K562 (cell line): ENCODE measurements at regions not wholly inside any gene's neighbourhood (a gene's known extent, or its start where the extent isn't known, plus 50 kb on each side); places are given as distances from the start of the nearest gene placed in this dataset.

Source experiments
- ATAC-seq: fragments of 200-7000 bp; cut with Tn5 transposase; 3 replicates; pipeline ENCODE4 v1.9.1; 2020; ENCODE audit warnings: moderate library complexity
- BruUV-seq: library from RNA; stranded (reverse); fragments of 400-500 nt; replicated peaks from 2 replicates; lab custom pipeline; 2021; lab: Mats Ljungman, UMichigan
- CTCF ChIA-PET: fragments of 300-600 bp; formaldehyde crosslinking; extraction: SDS; loops from one replicate; lab custom pipeline; 2021; ENCODE audit warnings: low intra/inter-chr PET ratio; lab: Yijun Ruan, JAX
- POLR2A ChIA-PET: fragments of 300-600, 350-650 bp; sonication (Branson Sonifier 250); formaldehyde crosslinking; extraction: SDS; loops from one replicate; lab custom pipeline; 2021; ENCODE audit warnings: antibody characterized with exemption, inconsistent platforms; lab: Yijun Ruan, JAX
- DNase-seq, 4 experiments: peaks; one replicate each; pipeline versions ENCODE4 v3.0.0 to v3.0.0-alpha.2; 2011 to 2018; ENCODE audit warnings: low spot score in 3 of 4, mixed read lengths in 3 of 4; ENCODE audit errors: extremely low read depth in 1 of 4
- FAIRE-seq: peaks from 2 replicates; lab custom pipeline; 2011; peaks lifted over from hg19 to GRCh38; lab: Jason Lieb, UNC
- H2AFZ ChIP-seq: 2 replicates; pipeline ENCODE4 v1.6.0; 2011; ENCODE audit warnings: low read depth, low read length, control low read depth, inconsistent platforms
- H3K27ac ChIP-seq: fragments of 200-600 bp; 3 replicates; pipeline ENCODE4 v1.8.0; 2011; ENCODE audit warnings: low read depth, mild to moderate bottlenecking, control low read depth, inconsistent platforms, low read length, moderate library complexity, mixed read lengths; ENCODE audit errors: extremely low read depth
- H3K27me3 ChIP-seq, 2 experiments: fragments of 300-600 bp in 1 of 2; 2 replicates in 1 of 2; 3 replicates in 1 of 2; pipeline versions ENCODE4 v1.6.0 to v1.8.0; 2011; ENCODE audit warnings: inconsistent platforms in 2 of 2, low read length in 2 of 2, mild to moderate bottlenecking in 1 of 2, mixed read lengths in 1 of 2, moderate library complexity in 1 of 2; ENCODE audit not compliant: control insufficient read depth in 2 of 2, insufficient read depth in 2 of 2
- H3K36me3 ChIP-seq: fragments of 300-600 bp; 3 replicates; pipeline ENCODE4 v1.8.0; 2011; ENCODE audit warnings: mild to moderate bottlenecking, low read length, inconsistent platforms; ENCODE audit not compliant: control insufficient read depth, insufficient read depth
- H3K4me1 ChIP-seq, 2 experiments: fragments of 200-600 bp in 1 of 2; replicated peaks in 1 of 2; 2 replicates in 1 of 2; 3 replicates in 1 of 2; pipeline versions ENCODE4 v1.5.1 to v1.8.0; 2011; ENCODE audit warnings: inconsistent platforms in 2 of 2, low read length in 2 of 2, mild to moderate bottlenecking in 1 of 2, mixed read lengths in 1 of 2, moderate library complexity in 1 of 2; ENCODE audit not compliant: control insufficient read depth in 2 of 2, insufficient read depth in 2 of 2
- H3K4me2 ChIP-seq: 2 replicates; pipeline ENCODE4 v1.6.1; 2011; ENCODE audit warnings: low read length, control low read depth, inconsistent platforms, mixed read lengths; ENCODE audit not compliant: insufficient read depth
- H3K4me3 ChIP-seq: fragments of 200-600 bp; sonication (generic), shearing (Covaris generic); 2 replicates; pipeline ENCODE4 v1.5.1; 2016; ENCODE audit warnings: control low read depth, inconsistent platforms
- H3K79me2 ChIP-seq: fragments of 200-600 bp; 3 replicates; pipeline ENCODE4 v1.8.0; 2011; ENCODE audit warnings: low read length, inconsistent platforms; ENCODE audit not compliant: control insufficient read depth, insufficient read depth
- H3K9ac ChIP-seq, 2 experiments: 2 replicates each; pipeline versions ENCODE4 v1.6.0 to v1.6.1; 2011; ENCODE audit warnings: low read depth in 2 of 2, low read length in 2 of 2, control low read depth in 1 of 2, inconsistent platforms in 1 of 2, mild to moderate bottlenecking in 1 of 2, mixed read lengths in 1 of 2; ENCODE audit not compliant: insufficient read depth in 1 of 2
- H3K9me1 ChIP-seq: one replicate; pipeline ENCODE4 v1.6.0; 2011; ENCODE audit warnings: inconsistent platforms, mild to moderate bottlenecking, low read length, moderate library complexity; ENCODE audit not compliant: control insufficient read depth, insufficient read depth
- H3K9me3 ChIP-seq: replicated peaks from 2 replicates; pipeline ENCODE4 v1.5.1; 2011; ENCODE audit warnings: low read depth, low read length, inconsistent platforms; ENCODE audit not compliant: control insufficient read depth, insufficient read depth
- H4K20me1 ChIP-seq: replicated peaks from 2 replicates; pipeline ENCODE4 v1.6.1; 2011; ENCODE audit warnings: low read length, inconsistent platforms, mixed read lengths; ENCODE audit not compliant: control insufficient read depth, insufficient read depth
- AFF4 ChIP-seq: sonication (generic); formaldehyde crosslinking; IDR thresholded peaks from 2 replicates; pipeline ENCODE4 v1.8.0; 2023; ENCODE audit warnings: mild to moderate bottlenecking, missing genetic modification reagents
- CC2D1A ChIP-seq: fragments of 450-650 bp; IDR thresholded peaks from 2 replicates; pipeline ENCODE4 v1.6.1; 2017; ENCODE audit warnings: mild to moderate bottlenecking
- CREB3 ChIP-seq: fragments of 450-650 bp; conservative IDR thresholded peaks from 2 replicates; pipeline ENCODE4 v1.6.1; 2016; ENCODE audit warnings: missing genetic modification characterization, low read depth, mild to moderate bottlenecking, missing compliant biosample characterization, moderate library complexity
- CSDE1 ChIP-seq, 2 experiments: fragments of 450-650 bp; IDR thresholded peaks; 2 replicates each; pipeline ENCODE4 v1.6.1; 2016; ENCODE audit warnings: mild to moderate bottlenecking in 1 of 2
- EGR1 ChIP-seq: fragments of 450-650 bp; conservative IDR thresholded peaks from 2 replicates; pipeline ENCODE4 v1.6.1; 2017; ENCODE audit warnings: mild to moderate bottlenecking
- ELF2 ChIP-seq: fragments of 250-450 bp; sonication (Bioruptor Pico); IDR thresholded peaks from 2 replicates; pipeline ENCODE4 v1.5.0; 2021; ENCODE audit warnings: mild to moderate bottlenecking
- EP300 ChIP-seq: IDR thresholded peaks from 2 replicates; pipeline ENCODE4 v1.6.1; 2012; ENCODE audit warnings: low read length, improper control_type of control experiment
- HDAC8 ChIP-seq: fragments of 450-650 bp; IDR thresholded peaks from 2 replicates; pipeline ENCODE4 v1.6.1; 2016; ENCODE audit warnings: mild to moderate bottlenecking, missing genetic modification characterization, moderate library complexity, missing compliant biosample characterization
- KLF10 ChIP-seq: fragments of 250-450 bp; sonication (Bioruptor Pico); IDR thresholded peaks from 2 replicates; pipeline ENCODE4 v1.6.1; 2021; ENCODE audit warnings: matching md5 sums
- MAFK ChIP-seq: IDR thresholded peaks from 2 replicates; pipeline ENCODE4 v1.6.1; 2011; ENCODE audit warnings: low read length, improper control_type of control experiment
- MTF1 ChIP-seq: fragments of 250-450 bp; sonication (Bioruptor Pico); IDR thresholded peaks from 2 replicates; pipeline ENCODE4 v1.9.0; 2021; ENCODE audit warnings: moderate library complexity, mild to moderate bottlenecking, inconsistent platforms, borderline replicate concordance
- PPARD ChIP-seq: fragments of 250-450 bp; sonication (Bioruptor Pico); IDR thresholded peaks from 2 replicates; pipeline ENCODE4 v1.8.0; 2022; ENCODE audit warnings: inconsistent platforms, mild to moderate bottlenecking, moderate library complexity
- ZNF184 ChIP-seq: sonication (generic); formaldehyde crosslinking; IDR thresholded peaks from 2 replicates; pipeline ENCODE4 v1.5.0; 2020; ENCODE audit warnings: missing genetic modification reagents
- ZNF197 ChIP-seq: fragments of 200-800 bp; sonication (Bioruptor generic); IDR thresholded peaks from 2 replicates; pipeline ENCODE4 v1.6.1; 2016; ENCODE audit warnings: low read depth, missing genetic modification characterization, missing compliant biosample characterization
- ZNF696 ChIP-seq: fragments of 250-450 bp; sonication (Bioruptor Pico); conservative IDR thresholded peaks from 2 replicates; pipeline ENCODE4 v1.4.0; 2020; ENCODE audit warnings: mild to moderate bottlenecking, moderate library complexity
- ZNF780A ChIP-seq: fragments of 250-450 bp; sonication (Bioruptor Pico); IDR thresholded peaks from 2 replicates; pipeline ENCODE4 v1.5.0; 2021; ENCODE audit warnings: mild to moderate bottlenecking
- WGBS: fragments of 100-300 bp; shearing (Covaris generic); methylation state at CpG from one replicate; pipeline ENCODE4 v1.1.6; 2016; ENCODE audit warnings: low coverage, mixed read lengths; ENCODE audit not compliant: insufficient coverage; ENCODE audit errors: missing lambda C conversion rate; 5-methylcytosine and 5-hydroxymethylcytosine counted together
- in situ Hi-C: fragments of 300-500 bp; cut with MboI; formaldehyde crosslinking; loops from 4 replicates; pipeline ENCODE4 v1.15.0; 2018; ENCODE audit warnings: inconsistent platforms, mixed read lengths
- intact Hi-C: fragments of 100-400 bp; cut with micrococcal nuclease; formaldehyde crosslinking; loops from 2 replicates; pipeline ENCODE4 v1.14.2; 2022

GRCh38 chr12:42987216-42987650 lies 397.7 kb upstream of the PRICKLE1 start:
- H3K27ac ChIP-seq: no peak overlapping the region
- intact Hi-C loops: no loop called here
- TF ChIP-seq ZNF184 (CRISPR knock-in tag) (no peak), EGR1 (no peak), CREB3 (tag) (no peak), PPARD (no peak), MTF1 (CRISPR knock-in tag) (no peak), ZNF780A (CRISPR knock-in tag) (no peak), AFF4 (CRISPR knock-in tag) (no peak), ELF2 (CRISPR knock-in tag) (no peak), CC2D1A (no peak), ZNF197 (CRISPR knock-in tag) (no peak), MAFK (no peak), HDAC8 (tag) (no peak), KLF10 (CRISPR knock-in tag) (no peak), EP300 (no peak), ZNF696 (CRISPR knock-in tag) (no peak), CSDE1 (IDR thresholded peaks at IDR 0.05) (no peak)
- TF ChIP-seq, all 486 proteins: peak for 0
- Histone ChIP-seq H3K4me2 (no peak overlapping the region), H4K20me1 (no peaks in the 10 kb centered on the region), H3K4me1 (no peaks in the 10 kb centered on the region), H3K79me2 (no peaks in the 10 kb centered on the region), H3K27me3 (no peaks in the 10 kb centered on the region), H3K9ac (no peak overlapping the region), H3K9me3 (no peaks in the 10 kb centered on the region), H3K36me3 (no peaks in the 10 kb centered on the region), H3K9me1 (no peaks in the 10 kb centered on the region), H2AFZ (no peak overlapping the region), H3K4me3 (no peak overlapping the region)
- BruUV-seq: no TSS peak
- ATAC-seq (no peak), DNase-seq (no peak), FAIRE-seq (no peak)
- POLR2A ChIA-PET: no interaction called here
- WGBS: 4% methylated on average over 9 of the region's 9 CpGs
- CTCF ChIA-PET: no interaction called here
- in situ Hi-C loops: no loop called here
